NCI-H2107 (cell line): ENCODE measurements at regions not wholly inside any gene's neighbourhood (a gene's known extent, or its start where the extent isn't known, plus 50 kb on each side); places are given as distances from the start of the nearest gene placed in this dataset.
A peak's percentile ranks its signal among the peaks of the same experiment; 100 is the strongest.

Source experiments
- DNase-seq: peaks from one replicate; lab custom pipeline; 2025; lab: John Stamatoyannopoulos, UW

DNA sequence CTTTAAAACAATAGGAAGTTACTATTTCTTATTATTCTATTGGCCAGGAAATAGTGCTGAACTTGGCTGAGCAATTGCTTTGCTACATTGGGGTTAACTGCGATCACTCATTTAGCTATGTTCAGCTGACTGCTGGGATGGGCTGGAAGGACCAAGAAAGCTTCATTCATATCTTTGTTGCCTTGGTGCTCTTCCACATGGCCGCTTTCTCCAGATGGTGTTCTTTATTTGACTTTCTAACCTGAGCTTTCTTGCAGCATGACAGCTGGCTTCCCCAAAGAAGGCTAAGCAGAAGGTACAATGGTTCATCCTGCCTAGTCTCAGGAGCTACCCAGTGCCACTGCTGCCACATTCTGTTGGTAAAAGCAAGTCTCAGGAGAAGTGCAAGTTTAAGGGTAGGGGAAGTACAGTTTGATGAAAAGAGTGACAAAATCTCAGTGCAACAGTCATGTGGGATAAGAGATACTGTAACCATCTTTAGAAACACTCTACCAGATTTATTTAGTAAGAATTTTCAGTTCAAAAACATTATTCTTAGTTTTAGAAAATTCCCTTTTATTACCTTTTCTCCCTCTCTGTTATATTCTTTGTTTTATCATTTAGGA lies 180.6 kb upstream of the RBMS1 start:
- no peak for DNase-seq

DNA sequence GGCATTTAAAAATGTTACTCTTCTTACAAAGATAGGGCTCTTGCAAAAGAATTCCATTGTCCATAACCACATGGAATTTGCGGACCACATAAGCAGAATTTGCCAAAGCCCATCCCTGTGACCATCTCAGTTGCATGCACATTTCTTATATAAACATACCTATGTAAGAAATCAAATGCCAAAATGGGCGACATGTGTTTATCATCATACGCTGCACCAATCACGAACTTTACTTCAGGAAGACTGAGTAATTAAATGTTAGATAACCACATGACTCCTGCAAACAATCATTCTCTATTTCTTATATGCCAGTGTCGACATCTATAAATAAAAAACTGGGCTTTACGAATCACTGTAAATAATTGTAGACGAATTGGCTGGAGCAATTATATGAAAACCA lies 186.1 kb upstream of the RBMS1 start:
- DNase-seq: no peak

DNA sequence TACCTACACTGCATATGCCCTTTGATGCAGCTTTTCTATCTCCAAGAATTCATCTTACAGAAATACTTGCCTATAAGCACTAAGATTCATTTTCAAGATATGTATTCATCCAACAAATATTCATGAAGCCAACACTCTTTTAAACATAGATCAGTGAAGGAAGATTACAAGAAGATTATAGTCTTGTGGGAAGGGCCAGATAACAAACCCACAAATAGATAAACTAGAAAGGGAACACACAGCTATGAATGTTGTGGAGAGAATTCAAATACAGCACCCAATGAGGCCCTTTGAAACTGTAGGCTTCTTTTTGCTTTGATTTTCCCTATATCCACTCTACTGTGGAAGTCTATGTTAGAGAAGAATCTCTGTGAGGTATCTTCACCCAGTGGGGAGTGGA lies 186.7 kb upstream of the RBMS1 start:
- DNase-seq: no peak

DNA sequence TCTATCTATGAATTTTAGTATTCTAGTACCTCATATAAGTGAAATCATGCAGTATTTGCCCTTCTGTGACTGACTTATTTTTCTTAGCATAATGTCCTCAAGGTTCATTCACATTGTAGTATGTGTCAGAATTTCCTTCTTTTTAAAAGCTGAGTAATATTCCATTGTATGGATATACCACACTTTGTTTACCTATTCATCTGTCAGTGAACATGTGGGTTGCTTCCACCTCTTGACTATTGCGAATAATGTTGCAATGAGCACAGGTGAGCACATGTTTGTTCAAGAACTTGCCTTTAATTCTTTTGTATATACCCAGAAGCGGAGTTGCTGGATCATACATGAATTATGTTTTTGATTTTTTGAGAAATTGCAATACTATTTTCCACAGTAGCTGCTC lies 187.4 kb upstream of the RBMS1 start:
- DNase-seq: no peak

DNA sequence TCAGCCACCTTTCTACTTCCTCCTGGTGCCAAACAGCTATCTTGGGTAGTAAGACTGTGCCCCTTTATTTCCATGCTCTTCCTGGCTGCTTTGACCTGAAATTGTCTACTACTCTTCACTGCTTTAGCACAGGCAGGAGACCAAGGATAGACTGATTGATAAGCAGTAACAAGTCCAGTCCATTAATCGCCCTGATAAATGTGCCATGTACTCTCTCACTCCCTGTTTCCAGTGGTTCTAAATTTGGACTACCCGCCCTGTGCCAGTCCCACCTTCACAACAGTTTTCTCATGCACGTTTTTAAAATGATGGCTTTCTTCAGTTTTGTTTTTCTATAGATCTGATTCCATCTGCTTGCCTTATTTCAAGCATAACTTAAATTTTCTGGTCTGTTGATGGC lies 189.6 kb upstream of the RBMS1 start:
- no peak for DNase-seq

DNA sequence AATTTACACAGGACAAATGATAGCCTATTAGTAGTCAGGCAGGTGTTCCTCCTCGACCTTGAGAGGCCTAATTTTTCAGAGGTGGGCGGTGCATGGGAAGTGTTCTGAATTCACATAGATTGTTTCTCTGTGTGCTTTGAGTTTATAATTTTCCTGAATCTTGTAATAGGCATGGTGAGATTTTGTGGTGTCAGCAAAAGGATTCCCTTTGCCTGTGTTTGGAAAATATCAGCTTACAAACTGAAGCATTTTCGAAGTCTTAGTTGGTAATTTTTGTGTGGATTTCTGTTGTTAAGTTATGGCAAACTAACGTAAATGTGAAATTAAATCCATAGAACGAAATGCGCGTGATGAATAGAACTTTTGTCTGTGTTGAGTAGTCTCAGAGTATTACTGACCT lies 194.0 kb upstream of the RBMS1 start:
- peak; percentile 32 for DNase-seq

DNA sequence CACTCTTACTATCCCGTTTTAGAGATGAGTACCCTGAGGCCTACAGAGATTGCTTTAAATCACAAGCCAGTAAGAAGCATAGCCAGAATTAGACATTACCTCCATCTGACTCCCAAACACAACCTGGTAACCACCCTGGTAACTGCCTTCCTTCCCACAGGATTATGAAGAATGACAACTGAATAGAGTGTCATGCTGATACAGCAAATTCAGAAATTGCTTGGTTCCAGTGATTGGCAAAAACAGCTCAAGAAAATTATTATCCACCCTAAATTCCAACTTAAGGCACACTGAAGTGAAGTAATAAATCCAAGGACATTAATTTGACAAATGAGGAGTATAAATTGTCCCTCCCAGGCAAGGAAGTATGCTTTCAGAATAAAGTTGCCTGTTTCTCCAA lies 195.8 kb upstream of the RBMS1 start:
- DNase-seq: no peak

DNA sequence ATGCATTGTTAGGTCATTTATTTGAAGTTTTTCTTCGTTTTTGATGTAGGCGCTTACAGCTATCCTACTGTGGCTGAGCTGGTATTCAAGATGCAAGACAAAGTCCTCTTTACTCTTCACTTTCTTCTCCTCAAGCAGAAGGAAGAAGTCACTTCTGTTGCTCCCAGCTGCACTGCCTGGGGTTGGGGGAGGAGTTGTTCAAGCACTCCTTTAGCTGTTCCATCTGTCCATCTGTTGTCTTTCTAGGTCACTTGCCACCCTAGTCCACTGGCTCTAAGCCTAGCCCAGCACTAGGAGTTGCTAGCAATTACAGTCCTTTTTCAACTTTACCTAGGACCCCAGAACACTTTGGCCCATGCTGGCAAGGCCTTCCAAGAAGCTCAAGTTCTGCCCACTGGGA lies 200.6 kb upstream of the RBMS1 start:
- no peak for DNase-seq

DNA sequence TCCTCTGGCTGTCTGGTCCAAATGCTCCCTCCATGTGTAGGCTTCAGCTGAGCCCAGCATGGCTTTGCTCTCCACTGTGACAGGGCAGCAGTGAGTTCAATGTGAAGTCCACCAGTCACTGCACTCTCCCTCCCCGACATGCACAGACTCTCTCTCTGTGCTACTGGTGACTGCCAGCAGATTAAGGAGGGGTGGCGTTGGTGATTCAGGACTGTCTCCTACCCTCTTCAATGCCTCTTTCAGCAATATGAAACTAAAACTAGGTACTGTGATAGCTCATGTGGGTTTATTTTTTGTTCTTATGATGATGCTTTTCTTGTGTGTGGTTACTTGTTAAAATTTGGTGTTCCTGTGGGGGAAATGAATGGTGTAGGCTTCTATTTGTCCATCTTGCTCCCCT lies 201.0 kb upstream of the RBMS1 start:
- DNase-seq: no peak

DNA sequence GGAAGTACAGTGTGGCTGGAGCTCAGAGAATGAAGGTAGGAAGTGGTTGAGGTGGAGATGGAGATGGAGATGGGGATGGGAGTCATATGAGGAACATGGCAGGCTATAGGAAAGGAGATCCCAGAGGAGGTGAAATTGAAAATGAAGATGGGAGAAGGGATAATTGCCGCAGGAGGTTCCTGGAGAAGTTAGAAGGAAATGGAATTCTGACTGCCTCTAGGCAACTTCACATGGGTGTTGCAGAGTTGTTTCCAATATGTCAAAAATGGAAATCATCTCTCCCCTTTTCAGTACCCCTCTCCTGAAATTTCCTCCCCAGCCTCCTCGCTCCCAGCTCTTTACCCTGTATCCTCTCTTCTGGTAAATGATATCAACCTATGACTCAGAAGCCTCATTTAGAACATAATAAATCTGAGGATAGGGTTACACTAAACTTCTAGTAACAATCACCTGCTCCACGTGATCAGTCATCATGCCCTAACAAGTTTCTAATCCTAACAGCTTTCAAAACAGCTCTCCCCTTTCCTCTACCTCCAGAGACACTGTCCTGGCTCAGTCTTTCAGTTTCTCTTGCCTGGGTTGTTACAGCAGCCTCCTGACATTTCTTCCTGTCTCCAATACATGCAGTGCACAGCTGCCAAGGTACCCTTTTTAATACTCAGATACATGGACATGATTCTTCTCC lies 201.9 kb upstream of the RBMS1 start:
- DNase-seq: peak; percentile 51

DNA sequence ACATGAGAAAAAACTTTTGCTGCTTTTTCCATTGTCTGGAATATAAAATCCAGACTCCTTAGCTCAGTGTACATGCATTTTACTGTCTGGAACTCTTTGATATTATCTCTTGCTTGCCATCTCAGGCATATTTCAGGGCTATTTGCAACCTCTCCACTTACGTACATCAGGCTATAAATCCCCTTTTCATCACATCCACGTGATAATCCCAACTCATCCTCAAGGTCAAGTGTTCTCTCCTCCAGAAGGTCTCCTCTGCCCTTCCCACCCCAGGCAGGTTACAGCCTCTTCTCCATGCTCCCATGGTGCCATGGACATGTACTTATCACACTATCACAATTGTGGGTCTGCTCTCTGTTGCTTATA lies 202.5 kb upstream of the RBMS1 start:
- DNase-seq: no peak

DNA sequence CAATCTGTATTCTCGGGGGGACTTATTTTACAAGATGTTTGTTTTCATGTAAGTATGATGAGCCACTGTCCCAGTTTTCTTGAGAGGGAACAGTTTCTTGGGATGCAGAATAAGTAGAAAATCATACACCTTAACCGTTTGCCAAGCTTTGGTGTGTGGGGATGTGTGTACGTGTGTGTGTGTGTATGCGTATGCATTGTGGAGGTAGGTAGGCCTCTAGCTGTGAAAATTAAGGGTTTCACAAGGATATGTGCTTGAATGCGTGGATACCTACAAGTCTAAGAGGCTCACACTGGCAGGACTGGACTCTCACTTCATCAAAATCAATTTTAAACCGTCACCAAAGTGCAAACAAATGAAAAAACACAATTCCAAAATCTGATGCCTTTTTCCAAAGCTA lies 204.2 kb upstream of the RBMS1 start:
- no peak for DNase-seq

DNA sequence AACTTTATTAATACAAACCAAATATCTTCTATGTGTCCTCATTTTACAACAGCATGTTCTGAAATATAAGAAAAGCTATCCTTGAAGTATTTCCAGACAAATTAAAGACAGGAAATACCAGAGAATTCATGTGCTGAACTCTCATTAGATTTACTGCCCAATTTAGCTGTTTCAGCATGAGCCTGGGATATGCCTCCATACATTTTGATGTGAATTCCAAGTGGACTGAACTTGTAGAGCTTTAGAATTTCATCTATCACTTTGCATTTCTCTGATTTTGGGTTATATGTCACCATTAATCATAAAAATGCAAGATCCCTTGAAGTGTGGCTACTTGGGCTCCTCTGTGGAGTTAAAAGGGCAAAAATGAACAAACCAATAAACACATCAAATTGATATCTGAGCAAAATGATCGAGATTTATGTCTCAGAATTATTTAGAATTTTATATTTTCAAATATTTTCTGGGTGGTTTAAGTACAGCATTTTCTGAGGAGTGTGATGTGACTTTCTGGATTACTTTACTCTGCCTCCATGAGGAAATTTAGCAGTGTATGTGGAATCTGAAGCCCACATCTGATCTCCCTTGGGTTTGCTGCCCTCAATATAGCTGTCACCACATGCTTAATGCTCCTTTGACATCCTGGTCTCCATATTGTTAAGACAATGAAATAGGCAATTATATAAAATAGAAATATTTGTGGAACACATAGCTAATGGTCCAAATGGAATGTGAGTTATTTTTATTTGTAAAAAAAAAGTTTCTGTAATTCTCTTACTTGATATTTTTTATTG lies 206.6 kb upstream of the RBMS1 start:
- no peak for DNase-seq

DNA sequence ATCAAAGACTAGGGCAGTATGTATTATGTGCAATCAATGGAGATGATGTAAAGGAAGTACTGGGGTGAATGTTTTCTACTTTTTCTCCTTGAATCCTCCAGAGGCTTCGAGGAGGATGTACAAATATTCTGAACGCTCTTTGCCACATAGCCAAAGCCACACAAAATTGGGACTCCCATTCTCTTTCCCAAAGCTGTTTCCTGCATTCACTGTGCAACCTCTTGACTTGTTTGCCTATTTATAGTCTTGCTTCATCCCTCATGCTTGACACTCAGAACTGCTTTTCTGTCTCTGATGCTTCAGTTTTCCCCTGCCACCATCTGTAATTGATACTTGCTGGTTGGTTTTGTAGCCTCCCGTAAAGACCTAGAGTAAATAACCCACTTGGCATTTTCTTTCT lies 208.2 kb upstream of the RBMS1 start:
- DNase-seq: no peak

DNA sequence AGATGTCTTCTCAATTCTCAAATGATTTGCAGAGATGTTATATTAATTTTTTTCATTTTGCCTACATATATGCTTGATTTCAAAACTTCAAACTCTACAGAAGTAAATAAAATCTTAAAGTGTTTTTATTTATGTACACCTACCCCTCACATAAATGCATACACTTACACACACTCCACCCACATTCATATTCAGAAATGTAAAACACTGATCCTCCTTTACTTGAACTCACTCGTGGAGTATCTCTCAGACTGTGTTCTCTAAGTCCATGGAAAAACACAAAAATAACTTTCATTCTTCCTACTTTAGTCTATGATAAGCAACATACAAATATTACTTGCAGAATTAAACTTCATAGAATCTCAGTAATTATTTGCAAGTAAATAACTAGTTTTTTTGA lies 209.1 kb upstream of the RBMS1 start:
- no peak for DNase-seq

DNA sequence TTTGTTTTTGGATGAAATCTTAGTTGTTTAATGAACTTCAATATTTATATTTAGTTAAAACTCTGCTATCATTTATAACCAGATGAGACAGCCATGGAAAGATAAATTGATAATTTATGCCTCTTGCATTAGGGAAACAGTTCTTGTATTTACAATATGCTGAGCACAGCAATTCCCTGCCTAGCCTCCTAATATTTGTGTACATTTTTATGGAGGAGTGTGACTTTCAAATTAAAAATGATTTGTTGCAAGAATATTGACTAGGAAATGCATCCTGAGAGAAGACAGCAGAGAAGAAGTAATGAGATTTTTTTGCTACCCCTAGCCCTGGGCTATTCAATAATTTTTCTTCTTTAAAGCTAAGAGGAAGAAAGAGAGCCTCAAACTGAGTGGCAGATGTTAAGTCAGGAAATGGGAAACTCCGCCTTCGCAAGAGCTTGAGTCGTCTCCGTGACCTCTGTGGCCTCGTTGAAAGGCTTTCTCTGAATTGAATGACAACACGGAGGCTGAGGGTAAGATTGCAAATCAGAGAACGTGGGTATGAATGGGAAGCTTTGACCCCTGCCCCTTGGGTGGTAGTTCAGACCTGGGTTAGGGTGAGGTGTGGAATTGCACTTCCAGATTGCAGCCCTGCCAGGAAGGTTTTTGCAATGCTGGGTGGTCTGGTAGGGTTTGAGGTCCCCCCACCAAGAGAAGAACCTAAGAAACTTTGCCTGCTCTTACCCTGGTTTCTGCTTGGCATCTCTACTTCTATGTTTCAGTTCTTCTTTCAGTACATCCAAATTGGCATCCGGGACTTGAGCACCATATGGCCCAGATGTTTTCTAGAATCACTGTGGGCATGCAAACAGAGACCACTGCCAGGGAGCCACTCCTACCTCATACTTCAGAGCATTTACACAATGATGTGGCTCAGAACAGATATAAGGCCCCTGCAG lies 210.3 kb upstream of the RBMS1 start:
- DNase-seq: no peak

DNA sequence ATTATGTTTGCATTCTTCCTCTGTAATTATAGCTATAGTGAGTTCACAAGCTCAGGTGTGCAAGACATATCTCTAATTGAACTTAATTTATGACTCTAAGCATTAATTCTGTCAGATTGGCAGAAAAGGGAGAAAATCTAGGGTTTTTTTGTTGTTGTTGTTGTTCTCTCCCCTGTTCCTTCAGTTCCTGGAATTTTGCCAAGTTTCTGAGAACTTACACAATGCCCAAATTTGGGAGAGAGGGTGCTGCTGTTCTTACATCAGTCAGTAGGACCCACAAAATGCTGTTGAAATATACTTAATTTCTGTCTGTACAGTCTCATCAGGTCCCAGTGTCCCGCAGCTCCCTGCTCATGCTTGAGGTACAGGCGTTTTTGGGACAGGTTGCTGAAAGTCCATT lies 221.8 kb upstream of the RBMS1 start:
- no peak for DNase-seq

DNA sequence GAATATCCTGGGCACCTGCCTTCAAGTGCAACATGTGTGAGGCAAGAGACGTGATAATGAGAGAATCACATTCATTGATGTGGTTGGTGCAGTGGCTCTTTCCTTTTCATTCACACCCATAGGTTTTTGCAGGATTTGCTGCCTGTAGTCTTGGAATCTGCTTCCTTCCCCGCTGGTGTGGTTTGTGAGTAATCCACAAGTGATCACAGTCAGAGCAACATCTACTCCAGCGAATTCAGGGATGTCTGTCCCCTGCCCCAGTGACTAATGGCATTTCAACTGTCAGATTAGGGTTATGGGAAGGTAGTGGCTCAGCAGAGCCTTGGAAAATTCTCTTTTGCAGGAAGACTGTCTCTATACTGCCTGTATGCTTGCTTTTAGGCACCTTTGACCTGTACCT lies 225.5 kb upstream of the RBMS1 start:
- DNase-seq: no peak

DNA sequence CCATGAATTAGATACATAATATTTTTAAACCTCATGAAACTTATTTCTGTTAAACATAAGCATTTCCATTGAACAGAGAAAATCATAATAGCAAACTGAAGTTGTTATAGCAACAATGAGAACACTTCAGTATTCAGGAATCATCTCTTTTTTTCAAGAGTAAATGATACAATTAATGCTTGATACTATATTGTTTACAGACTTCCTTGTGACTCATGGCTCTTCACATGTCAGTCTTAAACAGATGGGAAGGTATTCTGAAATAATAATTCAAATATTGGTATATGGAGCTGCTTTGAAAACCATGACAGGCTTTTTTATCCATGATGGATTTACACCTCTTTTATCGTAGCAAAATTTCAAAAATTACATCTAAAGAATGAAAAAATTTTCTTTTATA lies 226.5 kb upstream of the RBMS1 start:
- DNase-seq: no peak

DNA sequence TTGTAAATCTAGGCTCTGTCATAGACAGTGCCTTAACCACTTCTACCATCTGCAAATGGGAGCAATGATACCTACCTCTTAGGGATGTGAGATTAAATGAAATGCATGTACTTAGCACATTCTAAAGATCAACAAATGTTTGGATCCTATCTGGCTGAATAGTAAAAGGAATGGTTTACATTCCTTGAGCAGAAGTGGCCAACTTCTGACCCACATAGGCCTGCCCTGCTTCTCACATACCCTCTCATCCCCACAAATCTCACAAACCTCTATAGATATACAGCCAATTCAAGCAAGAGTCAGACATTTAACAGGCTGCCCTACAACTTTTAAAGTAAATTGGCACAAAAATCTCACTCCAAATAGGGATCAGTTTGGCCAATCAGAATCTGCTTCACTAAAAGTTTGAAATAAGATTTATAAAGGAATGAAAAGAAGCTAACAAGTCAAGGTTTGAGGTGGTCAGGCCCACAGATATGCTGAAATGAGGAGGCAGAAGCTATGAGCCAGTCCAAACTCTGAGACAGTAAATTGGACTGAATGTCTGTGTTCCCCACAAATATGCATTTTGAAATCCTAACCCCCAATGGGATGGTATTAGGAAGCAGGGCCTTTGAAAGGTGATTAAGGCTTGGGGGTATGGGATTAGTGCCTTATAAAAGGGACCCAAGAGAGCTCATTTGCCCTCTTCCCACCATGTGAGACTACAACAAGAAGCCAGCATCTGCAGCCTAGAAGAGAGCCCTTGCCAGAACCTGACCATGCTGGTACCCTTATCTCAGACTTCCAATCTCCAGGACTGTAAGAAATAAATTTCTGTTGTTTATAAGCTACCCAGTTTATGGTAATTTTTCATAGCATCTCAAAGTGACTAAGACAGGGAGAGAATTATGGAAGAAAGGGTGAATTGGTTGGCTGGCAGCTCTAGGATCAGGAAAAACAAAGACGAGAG lies 227.8 kb upstream of the RBMS1 start:
- DNase-seq: no peak

DNA sequence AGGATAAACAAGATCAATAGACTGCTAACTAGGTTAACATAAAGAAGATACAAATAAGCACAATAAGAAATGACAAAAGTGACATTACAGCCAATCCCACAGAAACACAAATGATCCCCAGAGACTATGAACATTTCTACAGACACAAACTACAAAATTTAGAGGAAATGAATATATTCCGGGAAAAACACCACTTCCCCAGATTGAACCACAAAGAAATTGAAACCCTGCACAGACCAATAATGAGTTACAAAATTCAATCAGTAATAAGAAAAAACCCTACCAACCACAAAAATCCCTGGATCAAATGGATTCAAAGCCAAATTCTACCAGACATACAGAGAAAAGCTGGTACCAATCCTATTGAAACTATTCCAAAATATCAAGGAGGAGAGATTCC lies 232.4 kb upstream of the RBMS1 start:
- no peak for DNase-seq
